Common myeloid progenitor, CD34-positive (primary cell): ENCODE measurements at regions not wholly inside any gene's neighbourhood (a gene's known extent, or its start where the extent isn't known, plus 50 kb on each side); places are given as distances from the start of the nearest gene placed in this dataset.

Source experiments
- CTCF ChIA-PET: fragments of 350-600 bp; sonication (Branson Sonifier 250); formaldehyde crosslinking; loops from one replicate; lab custom pipeline; 2021; ENCODE audit warnings: antibody characterized with exemption; lab: Charles Lee
- POLR2A ChIA-PET: fragments of 350-600 bp; sonication (Branson Sonifier 250); formaldehyde crosslinking; loops from one replicate; lab custom pipeline; 2021; ENCODE audit warnings: antibody characterized with exemption; lab: Charles Lee
- DNase-seq, 3 donors: peaks; one replicate each; pipeline versions ENCODE4 v3.0.0 to v3.0.0-alpha.2; 2013
- H3K27ac ChIP-seq, 2 experiments: 1 replicate in 1 of 2; 2 replicates in 1 of 2; pipeline ENCODE4 v1.7.0; 2013; ENCODE audit warnings: inconsistent platforms in 2 of 2, low read length in 2 of 2, mild to moderate bottlenecking in 2 of 2, low read depth in 1 of 2, moderate library complexity in 1 of 2; ENCODE audit not compliant: severe bottlenecking in 2 of 2, insufficient read depth in 1 of 2, poor library complexity in 1 of 2
- H3K27me3 ChIP-seq, 5 experiments: replicated peaks in 2 of 5; 1 replicate in 3 of 5; 2 replicates in 2 of 5; pipeline versions ENCODE4 v1.6.1 to v1.7.0; 2013; ENCODE audit warnings: low read length in 4 of 5, mild to moderate bottlenecking in 2 of 5, moderate library complexity in 2 of 5, inconsistent platforms in 1 of 5; ENCODE audit not compliant: insufficient read depth in 5 of 5, control insufficient read depth in 4 of 5
- H3K36me3 ChIP-seq, 4 experiments: 1 replicate in 2 of 4; 2 replicates in 2 of 4; pipeline versions ENCODE4 v1.6.1 to v1.7.0; 2013; ENCODE audit warnings: low read length in 3 of 4, control low read depth in 1 of 4, mild to moderate bottlenecking in 1 of 4; ENCODE audit not compliant: control insufficient read depth in 4 of 4, insufficient read depth in 4 of 4
- H3K4me1 ChIP-seq, 4 experiments: 1 replicate in 3 of 4; 2 replicates in 1 of 4; pipeline versions ENCODE4 v1.6.1 to v1.7.1; 2013; ENCODE audit warnings: low read length in 3 of 4, mild to moderate bottlenecking in 3 of 4, control low read depth in 1 of 4, inconsistent platforms in 1 of 4, moderate library complexity in 1 of 4; ENCODE audit not compliant: control insufficient read depth in 4 of 4, insufficient read depth in 4 of 4; ENCODE audit errors: control extremely low read depth in 1 of 4
- H3K4me3 ChIP-seq, 7 experiments: 1 replicate in 4 of 7; 2 replicates in 3 of 7; pipeline versions ENCODE4 v1.5.1 to v1.7.0; 2013; ENCODE audit warnings: mild to moderate bottlenecking in 7 of 7, low read length in 6 of 7, moderate library complexity in 6 of 7, inconsistent platforms in 2 of 7, low read depth in 2 of 7, control low read depth in 1 of 7; ENCODE audit not compliant: insufficient read depth in 4 of 7, control insufficient read depth in 1 of 7; ENCODE audit errors: extremely low read depth in 1 of 7
- H3K9me3 ChIP-seq, 5 experiments: 1 replicate in 4 of 5; 2 replicates in 1 of 5; pipeline versions ENCODE4 v1.6.1 to v1.7.1; 2013; ENCODE audit warnings: low read length in 4 of 5, mild to moderate bottlenecking in 2 of 5, inconsistent platforms in 1 of 5, low read depth in 1 of 5, moderate library complexity in 1 of 5; ENCODE audit not compliant: control insufficient read depth in 4 of 5, insufficient read depth in 2 of 5; ENCODE audit errors: control extremely low read depth in 1 of 5
- WGBS: methylation state at CpG from one replicate; pipeline ENCODE4 v1.1.5; 2013; ENCODE audit not compliant: insufficient coverage; 5-methylcytosine and 5-hydroxymethylcytosine counted together

GRCh38 chr6:156160007-156160794 is 617.0 kb upstream of the ARID1B start:
- Histone ChIP-seq H3K27me3 (no peaks in the 10 kb centered on the region), H3K4me1 (peaks cover 41 to 89% (median 51%) of the 10 kb centered on the region in 4 experiments), H3K9me3 (no peaks in the 10 kb centered on the region), H3K4me3 (peak overlapping the region in 1 of 7 experiments; percentile 10), H3K36me3 (peaks cover 0 to 3% (median under 1%) of the 10 kb centered on the region in 4 experiments), H3K27ac (peak overlapping the region; percentile 62 to 86)
- ChIA-PET POLR2A (interaction anchor here (0.7 kb wide), 1 partner anchor 258 kb away, joined by 4 read pairs; no protein-coding TSS in a partner anchor), CTCF (interaction anchor here (0.6 to 1.3 kb wide), 3 partner anchors 71 to 174 kb away, joined by 3 to 4 read pairs (median 3); no protein-coding TSS in a partner anchor)
- no peak for DNase-seq
- WGBS: no CpG with 5 or more reads among the region's 3 CpGs

- Histone ChIP-seq H3K9me3 (peaks cover 0 to 12% (median 0%) of the 10 kb centered on the region in 5 experiments), H3K4me1 (peaks cover 26 to 73% (median 44%) of the 10 kb centered on the region in 4 experiments), H3K27ac (peak overlapping the region; percentile 84 to 92), H3K36me3 (peaks cover 0 to 4% (median 1%) of the 10 kb centered on the region in 4 experiments), H3K4me3 (peak overlapping the region in 2 of 7 experiments; percentile 8 to 11), H3K27me3 (no peaks in the 10 kb centered on the region)
- WGBS: 17% methylated on average over 1 of the region's 4 CpGs
- DNase-seq: peak; percentile 79 to 97 (median 97)
- ChIA-PET CTCF (no interaction called here), POLR2A (no interaction called here)
Measured at GRCh38 chr6:156154896-156155295, 622.3 kb upstream of the ARID1B start.

- H3K27me3 ChIP-seq: no peaks in the 10 kb centered on the region
- peak overlapping the region in 1 of 2 experiments; percentile 44 for H3K27ac ChIP-seq
- H3K9me3 ChIP-seq: peaks cover 0 to 18% (median 13%) of the 10 kb centered on the region in 5 experiments
- peaks cover 6 to 33% (median 26%) of the 10 kb centered on the region in 4 experiments for H3K4me1 ChIP-seq
- ChIA-PET POLR2A (interaction anchor here (0.7 kb wide), 1 partner anchor 130 kb away, joined by 5 read pairs; no protein-coding TSS in a partner anchor), CTCF (interaction anchor here (0.8 kb wide), 1 partner anchor 10 kb away, joined by 3 read pairs; no protein-coding TSS in a partner anchor)
- WGBS: 100% methylated on average over 1 of the region's 1 CpG
- no peak for DNase-seq
- no peak overlapping the region for H3K4me3 ChIP-seq
- H3K36me3 ChIP-seq: peaks cover 7 to 35% (median 13%) of the 10 kb centered on the region in 4 experiments
Measured at GRCh38 chr6:156150391-156150790, 626.8 kb upstream of the ARID1B start.

GRCh38 chr6:156146891-156147290 is 630.3 kb upstream of the ARID1B start:
- Histone ChIP-seq H3K27ac (no peak overlapping the region), H3K4me1 (peaks cover 0 to 11% (median 6%) of the 10 kb centered on the region in 4 experiments), H3K36me3 (peaks cover 7 to 63% (median 29%) of the 10 kb centered on the region in 4 experiments), H3K9me3 (peaks cover 15 to 47% (median 31%) of the 10 kb centered on the region in 5 experiments), H3K4me3 (no peak overlapping the region), H3K27me3 (no peaks in the 10 kb centered on the region)
- no peak for DNase-seq
- CTCF ChIA-PET: no interaction called here
- WGBS: 95% methylated on average over 6 of the region's 7 CpGs
- POLR2A ChIA-PET: no interaction called here

- Histone ChIP-seq H3K4me3 (no peak overlapping the region), H3K27ac (no peak overlapping the region), H3K36me3 (peaks cover 0 to 9% (median 0%) of the 10 kb centered on the region in 4 experiments), H3K9me3 (peaks cover 2 to 26% (median 7%) of the 10 kb centered on the region in 5 experiments), H3K27me3 (no peaks in the 10 kb centered on the region), H3K4me1 (peaks cover 0 to 10% (median 3%) of the 10 kb centered on the region in 4 experiments)
- POLR2A ChIA-PET: no interaction called here
- DNase-seq: peak in 2 of 3 donors; percentile 81 to 86
- CTCF ChIA-PET: no interaction called here
- 18% methylated on average over 3 of the region's 6 CpGs for WGBS
Measured at GRCh38 chr6:156131221-156131903, 645.8 kb upstream of the ARID1B start.

GRCh38 chr6:156126535-156126934 is 650.6 kb upstream of the ARID1B start:
- POLR2A ChIA-PET: no interaction called here
- peaks cover 0 to 7% (median 4%) of the 10 kb centered on the region in 4 experiments for H3K36me3 ChIP-seq
- WGBS: 100% methylated on average over 5 of the region's 5 CpGs
- DNase-seq: no peak
- H3K4me1 ChIP-seq: peaks cover 0 to 10% (median 3%) of the 10 kb centered on the region in 4 experiments
- no peak overlapping the region for H3K27ac ChIP-seq
- H3K9me3 ChIP-seq: peaks cover 2 to 6% (median 2%) of the 10 kb centered on the region in 5 experiments
- no peak overlapping the region for H3K4me3 ChIP-seq
- CTCF ChIA-PET: no interaction called here
- H3K27me3 ChIP-seq: no peaks in the 10 kb centered on the region
